Tibial nerve (tissue), 4 donors: ENCODE measurements at regions not wholly inside any gene's neighbourhood (a gene's known extent, or its start where the extent isn't known, plus 50 kb on each side); places are given as distances from the start of the nearest gene placed in this dataset.
A peak's percentile ranks its signal among the peaks of the same experiment; 100 is the strongest.

Experiments used
- DNase-seq, 2 donors: peaks; one replicate each; pipeline ENCODE4 v3.0.0-alpha.2; 2019; ENCODE audit warnings: low spot score in 2 of 2
- H3K27ac ChIP-seq, 4 donors: fragments of 200-600 bp; sonication (generic) in 3 of 4; one replicate each; pipeline ENCODE4 v1.5.1; 2017 to 2019; ENCODE audit warnings: mild to moderate bottlenecking in 1 of 4
- H3K27me3 ChIP-seq, 2 donors: fragments of 200-600 bp; sonication (generic) in 1 of 2; one replicate each; pipeline versions ENCODE4 v1.5.1 to v1.6.0; 2017 to 2019
- H3K36me3 ChIP-seq, 3 donors: fragments of 200-600 bp; sonication (generic); one replicate each; pipeline ENCODE4 v1.5.1; 2018 to 2019
- H3K4me1 ChIP-seq, 4 donors: fragments of 200-600 bp; sonication (generic) in 3 of 4; one replicate each; pipeline ENCODE4 v1.5.1; 2017 to 2019
- H3K4me3 ChIP-seq, 4 donors: fragments of 200-600 bp; sonication (generic) in 3 of 4; one replicate each; pipeline ENCODE4 v1.5.1; 2017 to 2019; ENCODE audit warnings: mild to moderate bottlenecking in 1 of 4, moderate library complexity in 1 of 4
- H3K9me3 ChIP-seq, 4 donors: fragments of 200-600 bp; sonication (generic) in 3 of 4; one replicate each; pipeline ENCODE4 v1.5.1; 2017 to 2019
- CTCF ChIP-seq, 5 experiments: fragments of 200-600 bp in 3 of 5; fragments of 450-650 bp in 2 of 5; sonication (generic) in 3 of 5; IDR thresholded peaks; one replicate each; pipeline ENCODE4 v1.5.1; 2016 to 2019; ENCODE audit warnings: antibody characterized with exemption in 5 of 5, mild to moderate bottlenecking in 3 of 5, moderate library complexity in 2 of 5
- EP300 ChIP-seq, 2 donors: sonication (generic); formaldehyde crosslinking; IDR thresholded peaks; one replicate each; pipeline ENCODE4 v1.6.1; 2017; ENCODE audit warnings: antibody characterized with exemption in 2 of 2, mild to moderate bottlenecking in 1 of 2
- POLR2A ChIP-seq, 2 donors: fragments of 450-650 bp; IDR thresholded peaks; one replicate each; pipeline ENCODE4 v1.6.1; 2017; ENCODE audit warnings: antibody characterized with exemption in 2 of 2, mild to moderate bottlenecking in 2 of 2, moderate library complexity in 2 of 2
- WGBS, 2 donors: methylation state at CpG; one replicate each; pipeline ENCODE4 v1.1.5; 2018; 5-methylcytosine and 5-hydroxymethylcytosine counted together

- peak overlapping the region in 3 of 4 donors; percentile 1 to 41 (median 18) for H3K27ac ChIP-seq
- DNase-seq, result no peak
- H3K9me3 ChIP-seq, result no peaks in the 10 kb centered on the region
- H3K27me3 ChIP-seq, result no peaks in the 10 kb centered on the region
- peaks cover 0 to 45% (median 25%) of the 10 kb centered on the region in 4 donors for H3K4me1 ChIP-seq
- TF ChIP-seq EP300 (IDR thresholded peaks at IDR 0.05) (no peak), POLR2A (IDR thresholded peaks at IDR 0.05) (no peak), CTCF (IDR thresholded peaks at IDR 0.05) (no peak)
- no peak overlapping the region for H3K4me3 ChIP-seq
- H3K36me3 ChIP-seq, result no peaks in the 10 kb centered on the region
- 59 to 72% methylated on average over 4 of the region's 4 CpGs for WGBS, 2 donors
Measured at GRCh38 chr6:113634352-113635163, 222.6 kb upstream of the MARCKS start.

- Histone ChIP-seq H3K4me3 (no peak overlapping the region), H3K9me3 (no peaks in the 10 kb centered on the region), H3K4me1 (peaks cover 0 to 39% (median 23%) of the 10 kb centered on the region in 4 donors), H3K36me3 (no peaks in the 10 kb centered on the region), H3K27ac (no peak overlapping the region), H3K27me3 (no peaks in the 10 kb centered on the region)
- DNase-seq, result no peak
- WGBS, 2 donors, result 89 to 92% methylated on average over 1 of the region's 1 CpG
- TF ChIP-seq EP300 (IDR thresholded peaks at IDR 0.05) (no peak), POLR2A (IDR thresholded peaks at IDR 0.05) (no peak), CTCF (IDR thresholded peaks at IDR 0.05) (no peak)
Measured at GRCh38 chr6:113635222-113635986, 221.7 kb upstream of the MARCKS start.

GRCh38 chr6:113636357-113636824 is 220.8 kb upstream of the MARCKS start:
- H3K9me3 ChIP-seq, result no peaks in the 10 kb centered on the region
- no peaks in the 10 kb centered on the region for H3K27me3 ChIP-seq
- no peak for DNase-seq
- H3K4me1 ChIP-seq, result peaks cover 0 to 29% (median 14%) of the 10 kb centered on the region in 4 donors
- H3K4me3 ChIP-seq, result no peak overlapping the region
- no peak for TF ChIP-seq POLR2A (IDR thresholded peaks at IDR 0.05)
- no peak for TF ChIP-seq CTCF (IDR thresholded peaks at IDR 0.05)
- TF ChIP-seq EP300 (IDR thresholded peaks at IDR 0.05), result no peak
- H3K36me3 ChIP-seq, result no peaks in the 10 kb centered on the region
- 92 to 95% methylated on average over 1 of the region's 1 CpG for WGBS, 2 donors
- H3K27ac ChIP-seq, result no peak overlapping the region

- Histone ChIP-seq H3K4me3 (no peak overlapping the region), H3K9me3 (no peaks in the 10 kb centered on the region), H3K4me1 (peaks cover 0 to 4% (median 0%) of the 10 kb centered on the region in 4 donors), H3K36me3 (no peaks in the 10 kb centered on the region), H3K27ac (no peak overlapping the region), H3K27me3 (no peaks in the 10 kb centered on the region)
- TF ChIP-seq EP300 (IDR thresholded peaks at IDR 0.05) (no peak), POLR2A (IDR thresholded peaks at IDR 0.05) (no peak), CTCF (IDR thresholded peaks at IDR 0.05) (no peak)
- DNase-seq, result no peak
Measured at GRCh38 chr6:113640051-113640450, 217.1 kb upstream of the MARCKS start.
